ENCODE measurements at regions not wholly inside any gene's neighbourhood (a gene's known extent, or its start where the extent isn't known, plus 50 kb on each side); places are given as distances from the start of the nearest gene placed in this dataset.
"Not testable (repeated sequence)": the region's sequence is repeated elsewhere in the genome, so short reads cannot be mapped to it uniquely, and the experiment has no call there.

GRCh38 chr4:151522866-151523519 lies 114.0 kb downstream of the FHIP1A start:
- TF ChIP-seq CTCF (conservative IDR thresholded peaks at IDR 0.05; ENCODE audit: low read depth, low read length), result no peak
- no peak overlapping the region for H3K4me3 ChIP-seq (ENCODE audit: low read depth, low read length)
- no peak for DNase-seq (ENCODE audit: low read depth)

GRCh38 chr4:151524610-151525009 lies 115.6 kb downstream of the FHIP1A start:
- TF ChIP-seq CTCF (conservative IDR thresholded peaks at IDR 0.05; ENCODE audit: low read depth, low read length), result no peak
- no peak for DNase-seq (ENCODE audit: low read depth)
- H3K4me3 ChIP-seq (ENCODE audit: low read depth, low read length), result no peak overlapping the region

- DNase-seq (ENCODE audit: low read depth); H3K4me3 ChIP-seq (ENCODE audit: low read depth, low read length): not testable (repeated sequence)
Observed at GRCh38 chr4:151526489-151526888, 117.5 kb downstream of the FHIP1A start.

- TF ChIP-seq CTCF (conservative IDR thresholded peaks at IDR 0.05; ENCODE audit: low read depth, low read length), result no peak
- peak; percentile 15 for DNase-seq (ENCODE audit: low read depth)
- H3K4me3 ChIP-seq (ENCODE audit: low read depth, low read length), result no peak overlapping the region
Observed at GRCh38 chr4:151527699-151528098, 118.7 kb downstream of the FHIP1A start.

DNA sequence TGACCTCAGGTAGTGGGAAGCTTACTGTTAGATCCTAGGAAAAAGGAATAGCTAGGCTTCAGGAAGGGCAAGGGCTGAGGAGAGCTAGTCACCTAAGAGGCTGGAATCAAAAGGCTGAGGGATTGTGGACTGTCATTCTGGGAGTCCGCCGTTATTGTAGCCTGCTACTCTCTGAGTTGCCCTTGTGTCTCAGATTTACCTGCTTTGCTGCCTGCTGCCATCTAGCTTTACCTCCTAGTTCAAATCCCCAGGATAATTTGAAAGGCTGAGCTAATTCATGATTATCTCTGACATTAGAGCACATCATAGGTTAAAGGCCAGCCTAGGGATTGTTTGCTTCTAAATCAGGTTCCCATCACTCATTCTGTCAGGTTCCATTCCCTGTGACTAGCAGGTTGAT lies 120.2 kb downstream of the FHIP1A start:
- no peak for TF ChIP-seq CTCF (conservative IDR thresholded peaks at IDR 0.05; ENCODE audit: low read depth, low read length)
- no peak for DNase-seq (ENCODE audit: low read depth)
- no peak overlapping the region for H3K4me3 ChIP-seq (ENCODE audit: low read depth, low read length)

GRCh38 chr4:151530230-151530629 lies 121.3 kb downstream of the FHIP1A start:
- TF ChIP-seq CTCF (conservative IDR thresholded peaks at IDR 0.05; ENCODE audit: low read depth, low read length), result no peak
- H3K4me3 ChIP-seq (ENCODE audit: low read depth, low read length), result no peak overlapping the region
- peak; percentile 23 for DNase-seq (ENCODE audit: low read depth)

- no peak for DNase-seq (ENCODE audit: low read depth)
- TF ChIP-seq CTCF (conservative IDR thresholded peaks at IDR 0.05; ENCODE audit: low read depth, low read length), result peak; percentile 41
- no peak overlapping the region for H3K4me3 ChIP-seq (ENCODE audit: low read depth, low read length)
Observed at GRCh38 chr4:151530783-151531182, 121.8 kb downstream of the FHIP1A start.
